ENCODE measurements at regions not wholly inside any gene's neighbourhood (a gene's known extent, or its start where the extent isn't known, plus 50 kb on each side); places are given as distances from the start of the nearest gene placed in this dataset.
"Not testable (repeated sequence)": the region's sequence is repeated elsewhere in the genome, so short reads cannot be mapped to it uniquely, and the experiment has no call there.

DNA sequence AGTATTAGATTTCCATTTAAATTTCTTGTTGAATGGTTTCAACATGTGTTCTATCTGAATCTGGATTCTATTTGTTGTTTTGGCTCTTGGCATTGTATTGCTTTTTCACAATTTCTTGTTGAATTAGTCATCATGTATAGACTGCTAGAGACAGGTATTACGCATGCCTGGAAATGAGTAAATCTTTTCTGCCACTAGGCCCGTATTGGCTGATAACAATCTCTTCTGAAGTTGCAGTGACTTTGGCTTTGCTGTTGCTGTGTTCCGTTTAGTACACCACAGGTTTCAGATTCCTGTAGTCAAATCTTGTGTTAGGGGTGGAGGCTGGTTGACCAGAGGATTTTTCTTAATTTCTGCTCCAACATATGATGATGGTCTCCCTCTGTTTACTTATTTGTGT lies 1339.4 kb downstream of the GRIK2 start:
- DNase-seq, result no peak
- no peak overlapping the region for H3K4me3 ChIP-seq (ENCODE audit: insufficient read depth in 1 of 2, low read depth in 1 of 2, low read length in 2 of 2)
- no peak overlapping the region for H2AFZ ChIP-seq (ENCODE audit: low read depth, low read length)
- no peaks in the 10 kb centered on the region for H3K27me3 ChIP-seq (ENCODE audit: control insufficient read depth in 1 of 2, insufficient read depth in 1 of 2, low read length in 2 of 2)
- WGBS, result 42% methylated on average over 3 of the region's 3 CpGs
- no peaks in the 10 kb centered on the region for H3K36me3 ChIP-seq (ENCODE audit: control insufficient read depth in 1 of 2, insufficient read depth in 2 of 2, low read depth in 1 of 2, low read length in 2 of 2)
- no peak overlapping the region for H2BK5ac ChIP-seq (ENCODE audit: low read depth, low read length, poor library complexity, severe bottlenecking)
- no peak overlapping the region for H2BK15ac ChIP-seq (ENCODE audit: low read depth, poor library complexity, severe bottlenecking)
- no peak overlapping the region for H2BK120ac ChIP-seq (ENCODE audit: low read depth, low read length)
- H2BK12ac ChIP-seq (ENCODE audit: low read length in 2 of 2), result no peak overlapping the region
- no peaks in the 10 kb centered on the region for H3K79me1 ChIP-seq (replicated peaks; ENCODE audit: low read length, poor library complexity, severe bottlenecking)
- no peak overlapping the region for H2AK5ac ChIP-seq (ENCODE audit: low read length, severe bottlenecking)
- no peak overlapping the region for H4K91ac ChIP-seq (ENCODE audit: low read length)
- H3K14ac ChIP-seq (ENCODE audit: low read length in 2 of 2), result no peak overlapping the region
- H4K8ac ChIP-seq (ENCODE audit: low read length), result no peak overlapping the region
- H3K4me1 ChIP-seq (ENCODE audit: control insufficient read depth, insufficient read depth, low read depth, low read length), result no peaks in the 10 kb centered on the region
- H3K27ac ChIP-seq (ENCODE audit: low read length, poor library complexity, severe bottlenecking), result no peak overlapping the region
- no peak overlapping the region for H3K18ac ChIP-seq (ENCODE audit: low read depth in 1 of 2, low read length in 2 of 2)
- no peak overlapping the region for H3K4me2 ChIP-seq (ENCODE audit: low read length, poor library complexity, severe bottlenecking)
- no peak overlapping the region for H3K9ac ChIP-seq (ENCODE audit: low read length)
- no peaks in the 10 kb centered on the region for H3K9me3 ChIP-seq (ENCODE audit: control insufficient read depth, low read length)
- no peak overlapping the region for H3K23ac ChIP-seq (ENCODE audit: low read length in 2 of 2)
- no peak overlapping the region for H3K4ac ChIP-seq (ENCODE audit: low read depth in 1 of 2, low read length in 2 of 2)

DNA sequence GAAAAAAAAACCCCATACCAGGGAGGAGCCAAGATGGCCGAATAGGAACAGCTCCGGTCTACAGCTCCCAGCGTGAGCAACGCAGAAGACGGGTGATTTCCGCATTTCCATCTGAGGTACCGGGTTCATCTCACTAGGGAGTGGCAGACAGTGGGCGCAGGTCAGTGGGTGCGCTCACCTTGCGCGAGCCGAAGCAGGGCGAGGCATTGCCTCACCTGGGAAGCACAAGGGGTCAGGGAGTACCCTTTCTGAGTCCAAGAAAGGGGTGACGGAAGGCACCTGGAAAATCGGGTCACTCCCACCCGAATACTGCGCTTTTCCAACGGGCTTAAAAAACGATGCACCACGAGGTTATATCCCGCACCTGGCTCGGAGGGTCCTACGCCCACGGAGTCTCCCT lies 1328.6 kb downstream of the GRIK2 start:
- not testable (repeated sequence) for DNase-seq; H3K23ac ChIP-seq (ENCODE audit: low read length in 2 of 2); H2BK12ac ChIP-seq (ENCODE audit: low read length in 2 of 2); H2BK5ac ChIP-seq (ENCODE audit: low read depth, low read length, poor library complexity, severe bottlenecking); H2AFZ ChIP-seq (ENCODE audit: low read depth, low read length); H3K4me3 ChIP-seq (ENCODE audit: insufficient read depth in 1 of 2, low read depth in 1 of 2, low read length in 2 of 2); H3K27me3 ChIP-seq (ENCODE audit: control insufficient read depth in 1 of 2, insufficient read depth in 1 of 2, low read length in 2 of 2); H3K18ac ChIP-seq (ENCODE audit: low read depth in 1 of 2, low read length in 2 of 2); H3K4me1 ChIP-seq (ENCODE audit: control insufficient read depth, insufficient read depth, low read depth, low read length); H3K4ac ChIP-seq (ENCODE audit: low read depth in 1 of 2, low read length in 2 of 2); H2AK5ac ChIP-seq (ENCODE audit: low read length, severe bottlenecking); H3K14ac ChIP-seq (ENCODE audit: low read length in 2 of 2); H3K79me1 ChIP-seq (replicated peaks; ENCODE audit: low read length, poor library complexity, severe bottlenecking); H3K4me2 ChIP-seq (ENCODE audit: low read length, poor library complexity, severe bottlenecking); H2BK120ac ChIP-seq (ENCODE audit: low read depth, low read length); H3K9ac ChIP-seq (ENCODE audit: low read length); H3K36me3 ChIP-seq (ENCODE audit: control insufficient read depth in 1 of 2, insufficient read depth in 2 of 2, low read depth in 1 of 2, low read length in 2 of 2); H4K8ac ChIP-seq (ENCODE audit: low read length); H3K9me3 ChIP-seq (ENCODE audit: control insufficient read depth, low read length); H4K91ac ChIP-seq (ENCODE audit: low read length); H3K27ac ChIP-seq (ENCODE audit: low read length, poor library complexity, severe bottlenecking); H2BK15ac ChIP-seq (ENCODE audit: low read depth, poor library complexity, severe bottlenecking)
- 97% methylated on average over 24 of the region's 24 CpGs for WGBS

DNA sequence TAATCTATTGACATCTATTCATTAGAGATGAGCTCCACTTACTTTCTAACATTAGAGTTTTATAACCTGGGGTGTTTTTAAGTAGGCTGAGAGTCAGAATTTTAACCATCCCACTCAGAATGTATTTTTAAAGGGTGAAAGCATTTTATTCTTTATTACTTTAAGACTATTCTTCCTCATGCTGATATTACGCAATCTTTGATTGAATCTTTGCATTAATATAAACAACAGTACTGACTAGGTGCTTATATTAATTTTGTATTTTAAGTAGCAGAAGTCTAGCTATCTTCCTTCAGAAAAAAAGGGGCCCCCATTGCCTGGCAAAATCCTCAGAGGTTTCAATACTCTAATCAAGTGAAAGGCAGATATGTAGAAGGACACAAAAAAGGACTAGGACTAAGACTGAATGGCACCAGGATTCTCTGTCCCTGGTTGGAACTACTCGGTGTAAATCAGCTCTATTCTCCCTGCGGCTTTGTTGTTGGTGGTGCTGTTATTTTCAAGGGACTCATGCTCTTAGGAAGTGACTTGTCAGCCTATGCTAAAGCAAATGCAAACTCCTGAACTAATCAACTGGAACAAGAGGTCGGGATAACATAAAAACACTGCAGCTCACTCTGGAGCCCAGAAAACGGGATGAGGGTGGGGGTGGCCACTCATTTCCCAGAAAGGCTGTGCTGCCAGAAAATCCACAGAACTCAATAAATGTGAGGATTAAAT lies 1324.4 kb downstream of the GRIK2 start:
- WGBS, result 17% methylated on average over 4 of the region's 5 CpGs
- Histone ChIP-seq H3K9me3 (ENCODE audit: control insufficient read depth, low read length) (no peaks in the 10 kb centered on the region), H4K8ac (ENCODE audit: low read length) (no peak overlapping the region), H3K36me3 (ENCODE audit: control insufficient read depth in 1 of 2, insufficient read depth in 2 of 2, low read depth in 1 of 2, low read length in 2 of 2) (no peaks in the 10 kb centered on the region), H3K14ac (ENCODE audit: low read length in 2 of 2) (no peak overlapping the region), H2BK12ac (ENCODE audit: low read length in 2 of 2) (no peak overlapping the region), H3K27ac (ENCODE audit: low read length, poor library complexity, severe bottlenecking) (no peak overlapping the region), H3K18ac (ENCODE audit: low read depth in 1 of 2, low read length in 2 of 2) (no peak overlapping the region), H3K79me1 (replicated peaks; ENCODE audit: low read length, poor library complexity, severe bottlenecking) (no peaks in the 10 kb centered on the region), H3K4me3 (ENCODE audit: insufficient read depth in 1 of 2, low read depth in 1 of 2, low read length in 2 of 2) (no peak overlapping the region), H3K23ac (ENCODE audit: low read length in 2 of 2) (no peak overlapping the region), H2BK5ac (ENCODE audit: low read depth, low read length, poor library complexity, severe bottlenecking) (no peak overlapping the region), H2BK15ac (ENCODE audit: low read depth, poor library complexity, severe bottlenecking) (no peak overlapping the region), H3K4ac (ENCODE audit: low read depth in 1 of 2, low read length in 2 of 2) (no peak overlapping the region), H3K27me3 (ENCODE audit: control insufficient read depth in 1 of 2, insufficient read depth in 1 of 2, low read length in 2 of 2) (no peaks in the 10 kb centered on the region), H3K4me1 (ENCODE audit: control insufficient read depth, insufficient read depth, low read depth, low read length) (no peaks in the 10 kb centered on the region), H3K9ac (ENCODE audit: low read length) (no peak overlapping the region), H2BK120ac (ENCODE audit: low read depth, low read length) (no peak overlapping the region), H2AFZ (ENCODE audit: low read depth, low read length) (peak overlapping the region; percentile 61), H2AK5ac (ENCODE audit: low read length, severe bottlenecking) (no peak overlapping the region), H3K4me2 (ENCODE audit: low read length, poor library complexity, severe bottlenecking) (no peak overlapping the region), H4K91ac (ENCODE audit: low read length) (no peak overlapping the region)
- no peak for DNase-seq

DNA sequence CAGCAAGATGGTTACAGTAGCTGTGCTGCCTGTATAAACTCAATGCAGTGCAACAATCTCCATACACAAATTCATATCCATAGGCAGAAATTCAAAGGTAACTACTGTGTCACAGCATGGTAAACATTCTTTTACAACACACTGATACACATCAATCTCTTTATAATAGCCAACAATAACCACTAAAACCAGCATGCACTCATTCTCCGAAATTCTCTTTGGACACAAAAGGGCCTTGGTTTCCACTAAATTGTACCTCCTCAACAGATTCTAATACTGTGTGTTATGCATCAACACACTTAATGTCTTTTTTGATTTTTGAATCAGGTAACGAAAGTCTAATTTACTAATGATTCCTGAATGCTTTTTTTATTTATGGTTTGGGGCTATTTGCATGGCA lies 1323.7 kb downstream of the GRIK2 start:
- H3K9me3 ChIP-seq (ENCODE audit: control insufficient read depth, low read length), result no peaks in the 10 kb centered on the region
- H3K4ac ChIP-seq (ENCODE audit: low read depth in 1 of 2, low read length in 2 of 2), result no peak overlapping the region
- H2BK15ac ChIP-seq (ENCODE audit: low read depth, poor library complexity, severe bottlenecking), result no peak overlapping the region
- no peak overlapping the region for H2BK12ac ChIP-seq (ENCODE audit: low read length in 2 of 2)
- no peak overlapping the region for H3K9ac ChIP-seq (ENCODE audit: low read length)
- no peaks in the 10 kb centered on the region for H3K79me1 ChIP-seq (replicated peaks; ENCODE audit: low read length, poor library complexity, severe bottlenecking)
- H3K36me3 ChIP-seq (ENCODE audit: control insufficient read depth in 1 of 2, insufficient read depth in 2 of 2, low read depth in 1 of 2, low read length in 2 of 2), result no peaks in the 10 kb centered on the region
- H3K4me3 ChIP-seq (ENCODE audit: insufficient read depth in 1 of 2, low read depth in 1 of 2, low read length in 2 of 2), result no peak overlapping the region
- no peak overlapping the region for H2AK5ac ChIP-seq (ENCODE audit: low read length, severe bottlenecking)
- H4K91ac ChIP-seq (ENCODE audit: low read length), result no peak overlapping the region
- no peak overlapping the region for H2BK120ac ChIP-seq (ENCODE audit: low read depth, low read length)
- no peak overlapping the region for H3K4me2 ChIP-seq (ENCODE audit: low read length, poor library complexity, severe bottlenecking)
- H3K18ac ChIP-seq (ENCODE audit: low read depth in 1 of 2, low read length in 2 of 2), result no peak overlapping the region
- no peak overlapping the region for H3K14ac ChIP-seq (ENCODE audit: low read length in 2 of 2)
- H3K27ac ChIP-seq (ENCODE audit: low read length, poor library complexity, severe bottlenecking), result no peak overlapping the region
- no peak for DNase-seq
- no peak overlapping the region for H4K8ac ChIP-seq (ENCODE audit: low read length)
- 100% methylated on average over 1 of the region's 2 CpGs for WGBS
- H3K4me1 ChIP-seq (ENCODE audit: control insufficient read depth, insufficient read depth, low read depth, low read length), result no peaks in the 10 kb centered on the region
- no peaks in the 10 kb centered on the region for H3K27me3 ChIP-seq (ENCODE audit: control insufficient read depth in 1 of 2, insufficient read depth in 1 of 2, low read length in 2 of 2)
- H2BK5ac ChIP-seq (ENCODE audit: low read depth, low read length, poor library complexity, severe bottlenecking), result no peak overlapping the region
- H3K23ac ChIP-seq (ENCODE audit: low read length in 2 of 2), result no peak overlapping the region
- no peak overlapping the region for H2AFZ ChIP-seq (ENCODE audit: low read depth, low read length)

Measured in mesenchymal stem cell (in vitro differentiated cells and primary cell).